GM12891 (cell line): ENCODE measurements at regions not wholly inside any gene's neighbourhood (a gene's known extent, or its start where the extent isn't known, plus 50 kb on each side); places are given as distances from the start of the nearest gene placed in this dataset.

Source experiments
- POLR2A ChIP-seq: IDR thresholded peaks from 2 replicates; pipeline ENCODE4 v1.6.1; 2011; ENCODE audit warnings: low read depth, low read length, control low read depth
- POLR2AphosphoS5 ChIP-seq: IDR thresholded peaks from 2 replicates; pipeline ENCODE4 v1.6.1; 2011; ENCODE audit warnings: low read depth, low read length, control low read depth
- POU2F2 ChIP-seq: IDR thresholded peaks from 2 replicates; pipeline ENCODE4 v1.6.1; 2011; ENCODE audit warnings: low read depth, mild to moderate bottlenecking, control low read depth, low read length, moderate library complexity
- SPI1 ChIP-seq: IDR thresholded peaks from 2 replicates; pipeline ENCODE4 v1.6.1; 2011; ENCODE audit warnings: low read depth, low read length, control low read depth
- TAF1 ChIP-seq: IDR thresholded peaks from 2 replicates; pipeline ENCODE4 v1.6.1; 2011; ENCODE audit warnings: low read depth, low read length, control low read depth

DNA sequence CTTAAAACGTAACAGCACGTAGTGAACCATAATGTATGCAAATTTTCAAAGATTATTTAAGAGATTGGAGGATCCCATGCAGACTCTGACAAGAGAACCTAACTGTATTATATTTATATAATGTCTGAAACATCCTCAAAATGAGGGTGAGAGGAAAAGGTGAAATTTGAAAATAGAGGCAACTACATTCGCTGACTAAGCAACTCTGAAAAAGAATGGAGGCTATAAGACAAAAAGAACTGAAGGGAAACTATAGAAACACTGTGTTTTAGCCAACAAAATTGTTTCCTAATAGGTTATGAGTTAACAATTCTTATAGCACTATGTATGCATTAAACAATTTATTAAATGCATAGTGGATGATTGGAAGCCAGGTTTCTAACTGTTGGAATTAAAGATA is 648.0 kb downstream of the UBE2NL start:
- no peak for TF ChIP-seq POLR2A
- TF ChIP-seq POLR2AphosphoS5 = no peak
- TF ChIP-seq TAF1 = no peak
- no peak for TF ChIP-seq SPI1
- TF ChIP-seq POU2F2 = no peak
